ENCODE measurements at regions not wholly inside any gene's neighbourhood (a gene's known extent, or its start where the extent isn't known, plus 50 kb on each side); places are given as distances from the start of the nearest gene placed in this dataset.

- Histone ChIP-seq H4K5ac (ENCODE audit: insufficient read length, low read depth, low read length) (no peak overlapping the region), H3K4me1 (ENCODE audit: insufficient read depth, low read length) (peaks cover 3% of the 10 kb centered on the region; the same call in 1 of the 2 replicates), H2AK5ac (ENCODE audit: insufficient read length, low read length) (no peak overlapping the region), H4K20me1 (ENCODE audit: control insufficient read depth, insufficient read depth, insufficient read length) (no peaks in the 10 kb centered on the region), H2BK12ac (ENCODE audit: insufficient read length, low read depth, low read length) (no peak overlapping the region), H4K91ac (ENCODE audit: insufficient read length, low read depth, low read length) (no peak overlapping the region), H2BK15ac (ENCODE audit: low read depth, low read length) (no peak overlapping the region), H3K23ac (ENCODE audit: insufficient read length, low read depth, low read length) (no peak overlapping the region), H3K14ac (ENCODE audit: insufficient read depth, low read length) (no peak overlapping the region), H3K9ac (ENCODE audit: extremely low read depth, insufficient read length, low read length) (no peak overlapping the region), H3K27ac (ENCODE audit: insufficient read length, low read depth, low read length) (no peak overlapping the region), H3K79me2 (ENCODE audit: insufficient read depth, low read length) (no peaks in the 10 kb centered on the region), H2BK5ac (ENCODE audit: insufficient read length, low read length) (no peak overlapping the region), H3K9me3 (ENCODE audit: control insufficient read depth, low read depth, low read length) (no peaks in the 10 kb centered on the region), H3T11ph (ENCODE audit: low read length) (no peak overlapping the region), H2AFZ (ENCODE audit: low read length) (no peak overlapping the region), H3K27me3 (ENCODE audit: insufficient read depth, low read length) (no peaks in the 10 kb centered on the region), H3K79me1 (ENCODE audit: insufficient read depth, low read depth, low read length, poor library complexity, severe bottlenecking) (no peaks in the 10 kb centered on the region), H3K56ac (ENCODE audit: insufficient read length, low read depth, low read length) (no peak overlapping the region), H3K4me2 (ENCODE audit: insufficient read depth, insufficient read length, low read length) (no peak overlapping the region), H2BK20ac (ENCODE audit: low read depth, low read length, poor library complexity, severe bottlenecking) (no peak overlapping the region), H3K4ac (ENCODE audit: low read depth, low read length) (no peak overlapping the region), H3K23me2 (ENCODE audit: insufficient read length, low read depth, low read length, poor library complexity, severe bottlenecking) (no peaks in the 10 kb centered on the region), H2BK120ac (ENCODE audit: low read depth, low read length, poor library complexity, severe bottlenecking) (no peak overlapping the region), H3K18ac (ENCODE audit: insufficient read length, low read depth, low read length) (no peak overlapping the region), H4K8ac (replicated peaks; ENCODE audit: insufficient read length, low read depth, low read length) (no peak overlapping the region)
- TF ChIP-seq CTCF (conservative IDR thresholded peaks at IDR 0.05) = no peak
- no CpG with 5 or more reads among the region's 5 CpGs for WGBS (ENCODE audit: extremely low coverage, insufficient read length, low lambda C conversion rate)
- Mint-ChIP-seq H3K27ac (no peak overlapping the region), H3K4me1 (peaks cover 18 to 21% of the 10 kb centered on the region in 2 experiments), H3K4me3 (no peak overlapping the region), H3K9me3 (peaks cover 5 to 8% of the 10 kb centered on the region in 2 experiments; a peak in 4 of 5 replicates), H3K36me3 (ENCODE audit: insufficient read depth in 1 of 3, low read depth in 3 of 3) (peaks cover 0 to 9% (median 4%) of the 10 kb centered on the region in 3 experiments; a peak in 5 of 7 replicates), H3K27me3 (ENCODE audit: low read depth) (no peaks in the 10 kb centered on the region)
- no peak for DNase-seq
Observed at GRCh38 chr2:5885451-5886173, 193.4 kb downstream of the SOX11 start.

Data from H9 (cell line).